Gastrocnemius medialis (tissue), 4 donors: ENCODE measurements at regions not wholly inside any gene's neighbourhood (a gene's known extent, or its start where the extent isn't known, plus 50 kb on each side); places are given as distances from the start of the nearest gene placed in this dataset.

Experiments used
- ATAC-seq, 2 donors: fragments of 150-250 bp; one replicate each; pipeline ENCODE4 v1.9.1; 2016
- DNase-seq, 2 donors: peaks; one replicate each; pipeline ENCODE4 v3.0.0-alpha.2; 2019
- H3K27ac ChIP-seq, 4 donors: fragments of 200-600 bp; sonication (generic); 1 replicate in 1 of 4; 2 replicates in 3 of 4; pipeline ENCODE4 v1.5.1; 2016 to 2018; ENCODE audit warnings: mild to moderate bottlenecking in 2 of 4, moderate library complexity in 1 of 4
- H3K27me3 ChIP-seq, 3 donors: fragments of 200-600 bp; sonication (generic) in 2 of 3; 1 replicate in 1 of 3; 2 replicates in 2 of 3; pipeline versions ENCODE4 v1.5.1 to v1.6.0; 2016 to 2019; ENCODE audit warnings: mild to moderate bottlenecking in 1 of 3, moderate library complexity in 1 of 3
- H3K36me3 ChIP-seq, 2 donors: fragments of 200-600 bp; sonication (generic) in 1 of 2; one replicate each; pipeline ENCODE4 v1.5.1; 2017 to 2018
- H3K4me1 ChIP-seq, 2 donors: fragments of 200-600 bp; sonication (generic) in 1 of 2; one replicate each; pipeline ENCODE4 v1.5.1; 2016 to 2017; ENCODE audit warnings: mild to moderate bottlenecking in 2 of 2
- H3K4me3 ChIP-seq, 4 donors: fragments of 200-600 bp; sonication (generic) in 3 of 4; 1 replicate in 1 of 4; 2 replicates in 3 of 4; pipeline ENCODE4 v1.5.1; 2016 to 2019; ENCODE audit warnings: mild to moderate bottlenecking in 2 of 4
- H3K9me3 ChIP-seq, 3 donors: fragments of 200-600 bp; sonication (generic) in 2 of 3; 1 replicate in 1 of 3; 2 replicates in 2 of 3; pipeline ENCODE4 v1.5.1; 2016 to 2019
- POLR2A ChIP-seq, 2 donors: fragments of 450-650 bp; IDR thresholded peaks; one replicate each; pipeline ENCODE4 v1.6.1; 2017; ENCODE audit warnings: antibody characterized with exemption in 2 of 2, mild to moderate bottlenecking in 2 of 2, moderate library complexity in 2 of 2
- in situ Hi-C, 4 donors: fragments of 200-750 bp; cut with MboI; loops; one replicate each; pipeline versions ENCODE4 v1.15.0 to v1.8.0; 2017; ENCODE audit warnings: low sequenced_read_pairs in 4 of 4
- intact Hi-C: fragments of 100-400 bp; cut with DNase I; formaldehyde crosslinking; loops from one replicate; pipeline ENCODE4 v1.15.1; 2023; ENCODE audit warnings: low total_unique reads
- TF ChIP-seq, protein P1 (sequence below), 5 experiments: fragments of 450-650 bp in 3 of 5; fragments of 200-600 bp in 2 of 5; sonication (generic) in 2 of 5; IDR thresholded peaks in 4 of 5; conservative IDR thresholded peaks in 1 of 5; 1 replicate in 4 of 5; 2 replicates in 1 of 5; pipeline ENCODE4 v1.5.1; 2016 to 2019; ENCODE audit warnings: antibody characterized with exemption in 5 of 5, mild to moderate bottlenecking in 3 of 5, moderate library complexity in 3 of 5

DNA sequence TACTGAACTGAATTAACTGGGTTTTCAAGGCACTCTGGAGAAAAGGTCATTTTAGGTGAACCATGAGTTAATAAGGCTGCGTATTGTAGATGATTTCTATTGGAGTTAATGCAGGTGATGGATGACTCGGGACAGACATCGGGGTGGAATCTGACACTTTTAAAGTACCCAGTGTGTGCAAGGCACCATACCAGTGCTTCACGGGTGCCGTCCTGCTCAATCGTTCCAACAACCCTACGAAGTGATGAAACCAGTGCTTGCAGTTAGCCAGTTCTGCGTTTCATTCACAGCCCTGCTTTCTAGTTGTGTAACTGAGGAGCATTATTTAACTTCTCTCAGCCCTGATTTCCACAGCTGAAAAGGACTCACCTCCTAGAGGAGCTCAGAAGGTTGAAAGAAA, 216.5 kb downstream of the BARX2 start:
- ATAC-seq (no peak), DNase-seq (no peak)
- Histone ChIP-seq H3K4me1 (no peaks in the 10 kb centered on the region), H3K27ac (no peak overlapping the region), H3K4me3 (no peak overlapping the region), H3K27me3 (no peaks in the 10 kb centered on the region), H3K36me3 (no peaks in the 10 kb centered on the region), H3K9me3 (no peaks in the 10 kb centered on the region)
- intact Hi-C loops, result no loop called here
- in situ Hi-C loops, result no loop called here
- TF ChIP-seq POLR2A (IDR thresholded peaks at IDR 0.05), result no peak
- TF ChIP-seq, protein P1, sequence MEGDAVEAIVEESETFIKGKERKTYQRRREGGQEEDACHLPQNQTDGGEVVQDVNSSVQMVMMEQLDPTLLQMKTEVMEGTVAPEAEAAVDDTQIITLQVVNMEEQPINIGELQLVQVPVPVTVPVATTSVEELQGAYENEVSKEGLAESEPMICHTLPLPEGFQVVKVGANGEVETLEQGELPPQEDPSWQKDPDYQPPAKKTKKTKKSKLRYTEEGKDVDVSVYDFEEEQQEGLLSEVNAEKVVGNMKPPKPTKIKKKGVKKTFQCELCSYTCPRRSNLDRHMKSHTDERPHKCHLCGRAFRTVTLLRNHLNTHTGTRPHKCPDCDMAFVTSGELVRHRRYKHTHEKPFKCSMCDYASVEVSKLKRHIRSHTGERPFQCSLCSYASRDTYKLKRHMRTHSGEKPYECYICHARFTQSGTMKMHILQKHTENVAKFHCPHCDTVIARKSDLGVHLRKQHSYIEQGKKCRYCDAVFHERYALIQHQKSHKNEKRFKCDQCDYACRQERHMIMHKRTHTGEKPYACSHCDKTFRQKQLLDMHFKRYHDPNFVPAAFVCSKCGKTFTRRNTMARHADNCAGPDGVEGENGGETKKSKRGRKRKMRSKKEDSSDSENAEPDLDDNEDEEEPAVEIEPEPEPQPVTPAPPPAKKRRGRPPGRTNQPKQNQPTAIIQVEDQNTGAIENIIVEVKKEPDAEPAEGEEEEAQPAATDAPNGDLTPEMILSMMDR (IDR thresholded peaks at IDR 0.05 in 4 of 5, conservative IDR thresholded peaks at IDR 0.05 in 1 of 5), result no peak

DNA sequence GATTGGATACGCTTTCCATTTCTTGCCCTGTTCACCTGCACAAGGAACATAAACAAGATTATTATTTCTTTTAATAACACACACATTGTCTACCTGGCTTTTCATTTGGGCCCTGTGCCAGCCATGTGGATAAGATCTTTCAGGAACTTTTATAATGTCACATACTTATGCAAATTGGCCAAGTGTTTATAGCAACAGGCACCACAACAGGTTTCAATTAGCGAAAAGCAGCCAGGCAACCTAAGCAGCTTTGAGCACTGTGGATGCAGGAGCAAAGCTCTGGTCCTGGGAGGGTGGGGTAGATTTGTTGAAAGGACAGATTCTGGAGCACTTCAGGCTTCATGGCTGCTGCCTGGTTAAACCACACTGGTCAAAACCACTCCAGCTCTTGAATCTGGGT, 217.4 kb downstream of the BARX2 start:
- H3K36me3 ChIP-seq, result no peaks in the 10 kb centered on the region
- H3K4me1 ChIP-seq, result no peaks in the 10 kb centered on the region
- no peak overlapping the region for H3K4me3 ChIP-seq
- in situ Hi-C loops, result no loop called here
- TF ChIP-seq, protein P1 (IDR thresholded peaks at IDR 0.05 in 4 of 5, conservative IDR thresholded peaks at IDR 0.05 in 1 of 5), result no peak
- TF ChIP-seq POLR2A (IDR thresholded peaks at IDR 0.05), result no peak
- DNase-seq, result no peak
- no peak for ATAC-seq
- no peaks in the 10 kb centered on the region for H3K9me3 ChIP-seq
- H3K27me3 ChIP-seq, result no peaks in the 10 kb centered on the region
- intact Hi-C loops, result no loop called here
- no peak overlapping the region for H3K27ac ChIP-seq

DNA sequence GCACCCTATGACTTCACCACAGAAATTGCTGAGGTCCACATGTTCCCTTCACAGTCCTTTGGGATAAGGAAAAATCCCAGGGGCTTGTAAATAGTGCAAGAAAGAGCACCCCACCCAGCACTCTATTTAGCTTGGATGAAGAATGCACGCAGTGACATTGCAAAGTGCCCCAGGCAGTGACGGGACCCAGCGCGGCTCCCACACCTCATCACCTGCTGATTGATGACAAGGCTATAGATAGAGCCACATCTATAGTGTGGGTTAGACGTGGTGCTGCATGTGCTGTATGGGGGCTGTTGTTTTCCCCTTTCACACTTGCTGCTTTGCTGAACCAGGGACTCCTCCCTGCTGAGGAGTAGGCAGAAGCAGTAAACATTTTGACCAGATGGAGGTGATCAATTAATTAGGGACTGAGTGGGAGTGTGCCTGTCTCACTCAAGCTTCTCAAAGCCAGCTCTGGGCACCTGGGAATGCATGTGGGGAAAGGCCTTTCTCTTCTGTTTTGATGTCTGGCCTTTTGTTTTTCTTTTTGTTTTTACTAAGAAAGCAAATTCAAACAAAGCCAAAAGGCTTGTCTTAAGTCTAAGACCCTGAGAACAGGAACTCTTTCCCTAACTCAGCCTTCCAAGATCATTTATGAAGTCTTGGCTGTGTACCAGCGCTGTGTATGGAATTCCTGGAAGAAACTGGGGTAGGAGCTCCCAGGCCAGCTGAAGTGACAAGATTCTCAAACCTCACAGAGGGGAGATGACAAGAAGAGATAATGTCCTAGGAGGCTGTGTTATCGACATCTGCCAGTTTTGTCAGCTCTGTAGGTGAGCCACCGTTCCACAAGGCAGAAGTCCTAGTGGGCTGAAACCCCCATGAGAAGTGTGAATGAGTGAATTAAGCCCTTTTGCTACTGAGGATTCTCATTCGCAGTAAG, 219.7 kb downstream of the BARX2 start:
- TF ChIP-seq, protein P1 (IDR thresholded peaks at IDR 0.05 in 4 of 5, conservative IDR thresholded peaks at IDR 0.05 in 1 of 5), result no peak
- TF ChIP-seq POLR2A (IDR thresholded peaks at IDR 0.05), result no peak
- ATAC-seq (no peak), DNase-seq (no peak)
- intact Hi-C loops, result no loop called here
- Histone ChIP-seq H3K4me1 (no peaks in the 10 kb centered on the region), H3K4me3 (no peak overlapping the region), H3K36me3 (no peaks in the 10 kb centered on the region), H3K9me3 (no peaks in the 10 kb centered on the region), H3K27ac (no peak overlapping the region), H3K27me3 (no peaks in the 10 kb centered on the region)
- in situ Hi-C loops, result no loop called here

DNA sequence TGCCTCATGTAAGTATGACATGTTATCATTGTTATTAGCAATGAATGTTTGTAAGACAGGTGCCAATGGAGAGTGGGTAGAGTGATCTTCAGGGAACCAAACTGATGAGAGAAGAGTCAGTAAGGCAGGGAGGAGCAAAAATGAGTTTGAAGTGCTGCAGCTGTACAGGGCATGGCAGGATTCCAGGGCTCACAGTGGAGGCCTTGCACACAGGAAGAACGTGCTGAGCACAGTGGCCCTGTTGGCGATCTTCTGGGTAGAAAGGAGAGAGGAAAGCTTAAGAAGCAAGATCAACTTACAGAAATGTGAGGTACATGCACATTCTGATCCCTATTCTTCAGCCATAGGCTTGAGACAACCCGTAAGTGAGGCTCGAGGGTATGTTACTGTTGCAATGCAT, 219.3 kb upstream of the TMEM45B start:
- H3K4me1 ChIP-seq, result no peaks in the 10 kb centered on the region
- in situ Hi-C loops (no loop called here), intact Hi-C loops (no loop called here)
- H3K27ac ChIP-seq, result no peak overlapping the region
- no peaks in the 10 kb centered on the region for H3K36me3 ChIP-seq
- H3K27me3 ChIP-seq, result no peaks in the 10 kb centered on the region
- no peak overlapping the region for H3K4me3 ChIP-seq
- ATAC-seq (no peak), DNase-seq (no peak)
- H3K9me3 ChIP-seq, result no peaks in the 10 kb centered on the region
- TF ChIP-seq, protein P1 (IDR thresholded peaks at IDR 0.05 in 4 of 5, conservative IDR thresholded peaks at IDR 0.05 in 1 of 5), result no peak
- TF ChIP-seq POLR2A (IDR thresholded peaks at IDR 0.05), result no peak
